RWPE2 (cell line): ENCODE measurements at regions not wholly inside any gene's neighbourhood (a gene's known extent, or its start where the extent isn't known, plus 50 kb on each side); places are given as distances from the start of the nearest gene placed in this dataset.

ENCODE experiments used
- ATAC-seq: fragments of 200-7000 bp; cut with Tn5 transposase; 3 replicates; pipeline ENCODE4 v1.9.1; 2021; ENCODE audit warnings: low read depth
- DNase-seq: peaks from one replicate; pipeline ENCODE4 v3.0.0-alpha.2; 2020; ENCODE audit warnings: low spot score
- H3K27ac ChIP-seq: fragments of 450-650 bp; 2 replicates; pipeline ENCODE4 v1.5.1; 2017; ENCODE audit warnings: mild to moderate bottlenecking; ENCODE audit not compliant: poor library complexity, severe bottlenecking
- H3K27me3 ChIP-seq: fragments of 250-450 bp; sonication (Bioruptor Pico); 2 replicates; pipeline ENCODE4 v1.5.1; 2021; ENCODE audit warnings: mild to moderate bottlenecking, moderate library complexity; ENCODE audit not compliant: insufficient read depth, poor library complexity, severe bottlenecking
- H3K36me3 ChIP-seq: fragments of 250-450 bp; sonication (Bioruptor Pico); 2 replicates; pipeline ENCODE4 v1.5.1; 2020; ENCODE audit warnings: low read depth, mild to moderate bottlenecking, moderate library complexity
- H3K4me1 ChIP-seq: fragments of 250-450 bp; sonication (Bioruptor Pico); 2 replicates; pipeline ENCODE4 v1.5.1; 2021; ENCODE audit warnings: mild to moderate bottlenecking, moderate library complexity; ENCODE audit not compliant: insufficient read depth, poor library complexity, severe bottlenecking
- H3K4me3 ChIP-seq: fragments of 250-450 bp; sonication (Bioruptor Pico); 2 replicates; pipeline ENCODE4 v1.5.1; 2021; ENCODE audit warnings: mild to moderate bottlenecking, moderate library complexity; ENCODE audit not compliant: severe bottlenecking
- H3K9me3 ChIP-seq: fragments of 250-450 bp; sonication (Bioruptor Pico); 2 replicates; pipeline ENCODE4 v1.5.1; 2021; ENCODE audit warnings: mild to moderate bottlenecking, moderate library complexity; ENCODE audit not compliant: severe bottlenecking
- CTCF ChIP-seq: fragments of 450-650 bp; IDR thresholded peaks from one replicate; pipeline ENCODE4 v1.5.1; 2017; ENCODE audit warnings: mild to moderate bottlenecking, moderate library complexity; ENCODE audit not compliant: poor library complexity, severe bottlenecking

GRCh38 chr2:134109246-134109645 is 144.6 kb upstream of the MGAT5 start:
- ATAC-seq (no peak), DNase-seq (no peak)
- Histone ChIP-seq H3K4me1 (no peaks in the 10 kb centered on the region), H3K36me3 (no peaks in the 10 kb centered on the region), H3K4me3 (no peak overlapping the region), H3K9me3 (no peaks in the 10 kb centered on the region), H3K27ac (no peak overlapping the region), H3K27me3 (no peaks in the 10 kb centered on the region)
- TF ChIP-seq CTCF: no peak

GRCh38 chr2:134109725-134110124 is 144.1 kb upstream of the MGAT5 start:
- Histone ChIP-seq H3K9me3 (no peaks in the 10 kb centered on the region), H3K27ac (no peak overlapping the region), H3K4me1 (no peaks in the 10 kb centered on the region), H3K4me3 (no peak overlapping the region), H3K27me3 (no peaks in the 10 kb centered on the region), H3K36me3 (no peaks in the 10 kb centered on the region)
- ATAC-seq (no peak), DNase-seq (no peak)
- TF ChIP-seq CTCF: no peak

GRCh38 chr2:134110532-134110931 is 143.3 kb upstream of the MGAT5 start:
- Histone ChIP-seq H3K4me3 (no peak overlapping the region), H3K36me3 (no peaks in the 10 kb centered on the region), H3K27me3 (no peaks in the 10 kb centered on the region), H3K27ac (no peak overlapping the region), H3K9me3 (no peaks in the 10 kb centered on the region), H3K4me1 (no peaks in the 10 kb centered on the region)
- DNase-seq (no peak), ATAC-seq (no peak)
- no peak for TF ChIP-seq CTCF

- ATAC-seq (no peak), DNase-seq (no peak)
- H3K27me3 ChIP-seq: no peaks in the 10 kb centered on the region
- H3K36me3 ChIP-seq: no peaks in the 10 kb centered on the region
- TF ChIP-seq CTCF: no peak
- H3K9me3 ChIP-seq: no peaks in the 10 kb centered on the region
- no peak overlapping the region for H3K4me3 ChIP-seq
- no peak overlapping the region for H3K27ac ChIP-seq
- peaks cover 5% of the 10 kb centered on the region for H3K4me1 ChIP-seq
These were observed 136.2 kb upstream of the MGAT5 start for GRCh38 chr2:134117676-134118075.

- TF ChIP-seq CTCF: peak; percentile 93
- ATAC-seq (peak; percentile 66), DNase-seq (peak; percentile 74)
- Histone ChIP-seq H3K4me1 (peaks cover 5% of the 10 kb centered on the region), H3K27ac (no peak overlapping the region), H3K9me3 (no peaks in the 10 kb centered on the region), H3K27me3 (no peaks in the 10 kb centered on the region), H3K36me3 (no peaks in the 10 kb centered on the region), H3K4me3 (no peak overlapping the region)
These were observed 135.4 kb upstream of the MGAT5 start for GRCh38 chr2:134118279-134119116.
